Left ventricle myocardium inferior (tissue), 1 donor: ENCODE measurements at regions not wholly inside any gene's neighbourhood (a gene's known extent, or its start where the extent isn't known, plus 50 kb on each side); places are given as distances from the start of the nearest gene placed in this dataset.

ENCODE experiments used
- DNase-seq: peaks from one replicate; pipeline ENCODE4 v3.0.0-alpha.2; 2020
- H3K27ac ChIP-seq: fragments of 200-600 bp; replicated peaks from 2 replicates; pipeline ENCODE4 v1.8.0; 2021
- H3K27me3 ChIP-seq: fragments of 200-600 bp; 2 replicates; pipeline ENCODE4 v1.8.0; 2021; ENCODE audit warnings: low read depth
- H3K36me3 ChIP-seq: fragments of 200-600 bp; 2 replicates; pipeline ENCODE4 v1.8.0; 2021
- H3K4me1 ChIP-seq: fragments of 200-600 bp; 2 replicates; pipeline ENCODE4 v1.8.0; 2021
- H3K4me3 ChIP-seq: fragments of 200-600 bp; 2 replicates; pipeline ENCODE4 v1.8.0; 2021; ENCODE audit warnings: mild to moderate bottlenecking, moderate library complexity
- H3K9me3 ChIP-seq: fragments of 200-600 bp; replicated peaks from 2 replicates; pipeline ENCODE4 v1.8.0; 2021
- intact Hi-C: fragments of 100-400 bp; cut with micrococcal nuclease; formaldehyde crosslinking; loops from one replicate; pipeline ENCODE4 v1.11.0; 2022
- TF ChIP-seq, protein P1 (sequence below): fragments of 200-600 bp; IDR thresholded peaks from 2 replicates; pipeline ENCODE4 v1.8.0; 2021; ENCODE audit warnings: antibody characterized with exemption, mild to moderate bottlenecking, borderline replicate concordance
- donor health status: DM: no; HTN: yes; CAD: no; lungs with severe emphysema.

DNA sequence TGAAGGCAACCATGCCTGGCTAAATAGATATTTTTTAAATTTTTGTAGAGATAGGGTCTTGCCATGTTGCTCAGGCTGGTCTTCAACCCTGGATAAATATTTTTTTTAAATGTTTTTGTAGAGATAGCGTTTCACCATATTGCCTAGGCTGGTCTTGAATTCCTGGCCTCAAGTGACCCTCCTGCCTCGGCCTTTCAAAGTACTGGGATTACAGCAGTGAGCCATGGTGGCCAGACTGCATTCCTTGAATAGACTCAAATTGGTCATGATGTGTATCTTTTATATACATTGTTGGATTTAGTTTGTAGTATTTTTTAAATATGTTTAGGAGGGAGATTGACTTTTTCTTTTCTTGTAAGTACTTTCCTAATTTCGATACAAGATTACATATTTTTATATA, 325.7 kb upstream of the C11orf87 start:
- TF ChIP-seq, protein P1, sequence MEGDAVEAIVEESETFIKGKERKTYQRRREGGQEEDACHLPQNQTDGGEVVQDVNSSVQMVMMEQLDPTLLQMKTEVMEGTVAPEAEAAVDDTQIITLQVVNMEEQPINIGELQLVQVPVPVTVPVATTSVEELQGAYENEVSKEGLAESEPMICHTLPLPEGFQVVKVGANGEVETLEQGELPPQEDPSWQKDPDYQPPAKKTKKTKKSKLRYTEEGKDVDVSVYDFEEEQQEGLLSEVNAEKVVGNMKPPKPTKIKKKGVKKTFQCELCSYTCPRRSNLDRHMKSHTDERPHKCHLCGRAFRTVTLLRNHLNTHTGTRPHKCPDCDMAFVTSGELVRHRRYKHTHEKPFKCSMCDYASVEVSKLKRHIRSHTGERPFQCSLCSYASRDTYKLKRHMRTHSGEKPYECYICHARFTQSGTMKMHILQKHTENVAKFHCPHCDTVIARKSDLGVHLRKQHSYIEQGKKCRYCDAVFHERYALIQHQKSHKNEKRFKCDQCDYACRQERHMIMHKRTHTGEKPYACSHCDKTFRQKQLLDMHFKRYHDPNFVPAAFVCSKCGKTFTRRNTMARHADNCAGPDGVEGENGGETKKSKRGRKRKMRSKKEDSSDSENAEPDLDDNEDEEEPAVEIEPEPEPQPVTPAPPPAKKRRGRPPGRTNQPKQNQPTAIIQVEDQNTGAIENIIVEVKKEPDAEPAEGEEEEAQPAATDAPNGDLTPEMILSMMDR = no peak
- intact Hi-C loops = no loop called here

DNA sequence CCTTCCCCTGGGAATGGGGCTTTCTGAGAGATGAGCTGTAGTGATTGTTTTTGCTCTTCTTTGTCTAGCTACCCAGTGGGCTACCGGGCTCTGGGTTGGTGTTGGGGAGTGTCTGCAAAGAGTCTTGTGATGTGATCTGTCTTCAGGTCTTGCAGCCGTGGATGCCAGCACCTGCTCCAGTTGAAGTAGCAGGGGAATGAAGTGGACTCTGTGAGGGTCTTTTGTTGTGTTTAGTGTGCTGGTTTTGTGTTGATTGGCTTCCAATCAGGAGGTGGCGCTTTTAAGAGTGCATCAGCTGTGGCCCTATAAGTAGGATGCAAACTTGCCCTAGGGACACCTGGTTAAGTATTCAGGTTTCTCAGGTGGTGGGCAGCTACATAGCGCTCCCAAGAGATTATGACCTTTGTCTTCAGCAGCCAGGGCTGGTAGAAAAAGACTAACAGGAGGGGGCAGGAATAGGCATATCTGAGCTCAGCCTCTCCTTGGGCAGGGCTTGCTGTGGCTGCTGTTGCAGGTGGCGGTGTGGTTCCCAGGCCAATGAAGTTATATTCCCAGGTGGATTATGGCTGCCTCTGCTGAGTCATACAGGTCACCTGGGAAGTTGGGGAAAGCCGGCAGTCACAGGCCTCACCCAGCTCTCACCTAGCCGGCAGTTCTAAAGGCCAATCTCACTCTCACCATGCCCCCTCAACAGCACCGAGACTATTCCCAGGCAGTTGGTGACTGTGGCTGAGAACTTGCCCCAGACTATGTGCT, 315.7 kb upstream of the C11orf87 start:
- Histone ChIP-seq H3K9me3 (no peaks in the 10 kb centered on the region), H3K4me1 (peaks cover 8% of the 10 kb centered on the region), H3K36me3 (no peaks in the 10 kb centered on the region), H3K27ac (no peak overlapping the region), H3K27me3 (no peaks in the 10 kb centered on the region), H3K4me3 (no peak overlapping the region)
- TF ChIP-seq, protein P1 = no peak
- intact Hi-C loops = no loop called here
- no peak for DNase-seq

More for the DNA sequence above, 325.7 kb upstream of the C11orf87 start:
- Histone ChIP-seq H3K4me3 (no peak overlapping the region), H3K27me3 (no peaks in the 10 kb centered on the region), H3K36me3 (no peaks in the 10 kb centered on the region), H3K9me3 (no peaks in the 10 kb centered on the region), H3K27ac (no peak overlapping the region), H3K4me1 (no peaks in the 10 kb centered on the region)
- no peak for DNase-seq

DNA sequence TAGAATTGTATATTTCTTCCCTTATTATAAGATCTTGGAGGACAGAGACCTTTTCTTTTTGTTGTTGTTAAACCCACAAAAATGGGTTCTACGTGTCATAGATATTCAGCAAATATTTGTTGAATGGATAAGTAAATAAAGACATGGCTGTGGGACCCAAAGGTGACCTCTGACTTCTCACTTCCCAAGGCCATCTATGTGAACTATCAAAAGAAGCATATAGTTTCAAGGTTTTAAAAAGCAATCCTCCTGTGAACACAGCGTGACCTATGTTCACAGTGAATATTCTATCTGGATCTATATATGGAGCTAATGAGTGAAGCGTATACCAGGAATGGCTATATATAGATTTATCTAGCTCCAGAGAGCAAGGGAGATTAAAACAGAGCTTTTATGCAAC, 312.8 kb upstream of the C11orf87 start:
- no peak overlapping the region for H3K4me3 ChIP-seq
- H3K27me3 ChIP-seq = no peaks in the 10 kb centered on the region
- DNase-seq = no peak
- peaks cover 8% of the 10 kb centered on the region for H3K4me1 ChIP-seq
- TF ChIP-seq, protein P1 = no peak
- H3K36me3 ChIP-seq = no peaks in the 10 kb centered on the region
- H3K9me3 ChIP-seq = no peaks in the 10 kb centered on the region
- H3K27ac ChIP-seq = no peak overlapping the region
- intact Hi-C loops = no loop called here

GRCh38 chr11:109109571-109110315, 312.2 kb upstream of the C11orf87 start:
- Histone ChIP-seq H3K9me3 (no peaks in the 10 kb centered on the region), H3K27me3 (no peaks in the 10 kb centered on the region), H3K36me3 (no peaks in the 10 kb centered on the region), H3K4me1 (peaks cover 8% of the 10 kb centered on the region), H3K27ac (no peak overlapping the region), H3K4me3 (no peak overlapping the region)
- TF ChIP-seq, protein P1 = no peak
- DNase-seq = no peak
- intact Hi-C loops = no loop called here

DNA sequence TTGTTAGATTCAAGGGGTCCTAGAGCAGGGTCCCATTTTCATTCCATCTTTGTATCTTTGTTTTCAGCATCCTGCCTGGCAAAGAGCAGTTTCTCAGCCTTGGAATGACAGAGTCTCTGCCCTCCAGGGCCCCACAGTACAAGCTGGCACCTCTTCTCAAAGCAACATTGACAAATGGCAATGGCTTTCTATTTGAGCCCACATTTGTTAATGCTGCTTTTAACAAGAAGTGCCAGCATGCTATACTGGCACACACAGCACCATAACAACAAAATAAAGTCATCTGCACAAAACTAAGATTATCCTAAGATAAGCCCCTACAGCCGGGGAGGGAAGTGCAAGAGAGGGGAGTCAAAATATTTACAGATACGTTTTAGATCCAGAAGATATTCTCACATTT, 309.7 kb upstream of the C11orf87 start:
- no peaks in the 10 kb centered on the region for H3K27me3 ChIP-seq
- TF ChIP-seq, protein P1 = no peak
- no peaks in the 10 kb centered on the region for H3K36me3 ChIP-seq
- H3K27ac ChIP-seq = no peak overlapping the region
- H3K9me3 ChIP-seq = no peaks in the 10 kb centered on the region
- DNase-seq = no peak
- no peak overlapping the region for H3K4me3 ChIP-seq
- H3K4me1 ChIP-seq = peaks cover 8% of the 10 kb centered on the region
- intact Hi-C loops = no loop called here
